Smooth muscle cell (in vitro differentiated cells): ENCODE measurements at regions not wholly inside any gene's neighbourhood (a gene's known extent, or its start where the extent isn't known, plus 50 kb on each side); places are given as distances from the start of the nearest gene placed in this dataset.

Source experiments
- DNase-seq: peaks from one replicate; lab custom pipeline; 2025; ENCODE audit not compliant: unreplicated experiment; lab: John Stamatoyannopoulos, UW
- H2AFZ ChIP-seq: fragments of 200-600 bp; sonication (generic); 2 replicates; pipeline ENCODE4 v1.6.0; 2016; ENCODE audit warnings: antibody characterized with exemption, low read depth, mild to moderate bottlenecking
- H3F3A ChIP-seq: fragments of 200-600 bp; sonication (generic); 2 replicates; pipeline ENCODE4 v1.6.0; 2017; ENCODE audit warnings: antibody characterized with exemption, low read depth
- H3K27ac ChIP-seq: fragments of 200-600 bp; sonication (generic); 2 replicates; pipeline ENCODE4 v1.5.1; 2016; ENCODE audit warnings: low read depth, mild to moderate bottlenecking
- H3K27me3 ChIP-seq: fragments of 200-600 bp; sonication (generic); 2 replicates; pipeline ENCODE4 v1.6.1; 2016; ENCODE audit warnings: low read depth, mild to moderate bottlenecking
- H3K36me3 ChIP-seq: fragments of 200-600 bp; sonication (generic); 2 replicates; pipeline ENCODE4 v1.5.1; 2016; ENCODE audit warnings: low read depth
- H3K4me1 ChIP-seq: fragments of 200-600 bp; sonication (generic); 2 replicates; pipeline ENCODE4 v1.5.1; 2016; ENCODE audit warnings: low read depth
- H3K4me2 ChIP-seq: fragments of 200-600 bp; sonication (generic); 2 replicates; pipeline ENCODE4 v1.6.0; 2016; ENCODE audit warnings: mild to moderate bottlenecking
- H3K4me3 ChIP-seq: fragments of 200-600 bp; sonication (generic); 2 replicates; pipeline ENCODE4 v1.5.1; 2016; ENCODE audit warnings: mild to moderate bottlenecking
- H3K79me2 ChIP-seq: fragments of 200-600 bp; sonication (generic); 2 replicates; pipeline ENCODE4 v1.6.0; 2016; ENCODE audit warnings: low read depth, mild to moderate bottlenecking
- H3K9ac ChIP-seq: fragments of 200-600 bp; sonication (generic); 2 replicates; pipeline ENCODE4 v1.6.0; 2016; ENCODE audit warnings: low read depth
- H3K9me3 ChIP-seq: fragments of 200-600 bp; sonication (generic); replicated peaks from 2 replicates; pipeline ENCODE4 v1.5.1; 2016; ENCODE audit warnings: low read depth
- H4K20me1 ChIP-seq: fragments of 200-600 bp; sonication (generic); 2 replicates; pipeline ENCODE4 v1.6.0; 2016; ENCODE audit warnings: low read depth
- WGBS: methylation state at CpG from one replicate; pipeline ENCODE4 v1.1.7; 2016; ENCODE audit warnings: low lambda C conversion rate; 5-methylcytosine and 5-hydroxymethylcytosine counted together
- TF ChIP-seq, protein P1 (sequence below): fragments of 200-600 bp; sonication (generic); IDR thresholded peaks from 2 replicates; pipeline ENCODE4 v1.5.1; 2017; ENCODE audit warnings: borderline replicate concordance, mild to moderate bottlenecking, antibody characterized with exemption; ENCODE audit not compliant: insufficient read depth, poor library complexity, severe bottlenecking

DNA sequence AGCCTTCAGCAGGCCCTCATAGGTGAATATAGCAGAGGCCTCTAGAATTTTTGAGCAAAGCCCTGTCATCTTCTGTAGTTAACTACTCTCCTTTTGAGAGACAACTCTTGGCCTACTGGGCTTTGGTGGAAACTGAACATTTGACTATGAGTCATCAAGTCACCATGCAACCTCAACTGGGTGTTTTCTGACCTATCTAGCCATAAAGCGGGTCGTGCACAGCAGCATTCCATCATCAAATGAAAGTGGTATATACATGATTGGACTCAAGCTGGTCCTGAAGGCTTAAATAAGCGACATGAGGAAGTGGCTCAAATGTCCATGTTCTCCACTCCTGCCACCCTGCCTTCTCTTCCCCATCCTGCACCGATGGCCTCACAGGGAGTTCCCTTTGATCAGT, 1115.5 kb downstream of the TAF11L14 start:
- H3K79me2 ChIP-seq = no peaks in the 10 kb centered on the region
- no peak overlapping the region for H3K27ac ChIP-seq
- H4K20me1 ChIP-seq = no peaks in the 10 kb centered on the region
- no peak overlapping the region for H3K4me2 ChIP-seq
- TF ChIP-seq, protein P1, sequence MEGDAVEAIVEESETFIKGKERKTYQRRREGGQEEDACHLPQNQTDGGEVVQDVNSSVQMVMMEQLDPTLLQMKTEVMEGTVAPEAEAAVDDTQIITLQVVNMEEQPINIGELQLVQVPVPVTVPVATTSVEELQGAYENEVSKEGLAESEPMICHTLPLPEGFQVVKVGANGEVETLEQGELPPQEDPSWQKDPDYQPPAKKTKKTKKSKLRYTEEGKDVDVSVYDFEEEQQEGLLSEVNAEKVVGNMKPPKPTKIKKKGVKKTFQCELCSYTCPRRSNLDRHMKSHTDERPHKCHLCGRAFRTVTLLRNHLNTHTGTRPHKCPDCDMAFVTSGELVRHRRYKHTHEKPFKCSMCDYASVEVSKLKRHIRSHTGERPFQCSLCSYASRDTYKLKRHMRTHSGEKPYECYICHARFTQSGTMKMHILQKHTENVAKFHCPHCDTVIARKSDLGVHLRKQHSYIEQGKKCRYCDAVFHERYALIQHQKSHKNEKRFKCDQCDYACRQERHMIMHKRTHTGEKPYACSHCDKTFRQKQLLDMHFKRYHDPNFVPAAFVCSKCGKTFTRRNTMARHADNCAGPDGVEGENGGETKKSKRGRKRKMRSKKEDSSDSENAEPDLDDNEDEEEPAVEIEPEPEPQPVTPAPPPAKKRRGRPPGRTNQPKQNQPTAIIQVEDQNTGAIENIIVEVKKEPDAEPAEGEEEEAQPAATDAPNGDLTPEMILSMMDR = no peak
- no peaks in the 10 kb centered on the region for H3K9me3 ChIP-seq
- no peak overlapping the region for H3K9ac ChIP-seq
- H3F3A ChIP-seq = no peaks in the 10 kb centered on the region
- H3K36me3 ChIP-seq = no peaks in the 10 kb centered on the region
- H3K27me3 ChIP-seq = no peaks in the 10 kb centered on the region
- H2AFZ ChIP-seq = no peak overlapping the region
- no peaks in the 10 kb centered on the region for H3K4me1 ChIP-seq
- WGBS = 94% methylated on average over 4 of the region's 4 CpGs
- H3K4me3 ChIP-seq = no peak overlapping the region
- DNase-seq = no peak

DNA sequence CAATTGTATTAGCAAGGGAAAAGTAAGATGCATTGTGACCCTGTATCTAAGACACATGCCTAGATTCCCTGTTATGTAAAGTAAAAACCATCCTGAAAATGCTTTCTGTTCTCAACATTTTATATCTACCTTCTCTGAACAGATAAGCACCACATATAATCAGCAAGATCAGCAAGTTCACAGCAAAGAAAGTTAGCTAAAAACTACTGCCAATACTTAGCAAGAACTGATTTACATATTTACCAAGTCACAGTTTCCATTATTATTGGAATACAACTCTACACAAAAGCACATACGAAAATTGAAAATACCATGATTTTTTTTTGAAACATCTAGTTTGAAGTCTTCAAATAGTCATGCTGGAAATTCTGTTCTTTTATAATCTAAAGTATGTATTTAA, 1118.1 kb downstream of the TAF11L14 start:
- DNase-seq = no peak
- no peaks in the 10 kb centered on the region for H3F3A ChIP-seq
- H4K20me1 ChIP-seq = no peaks in the 10 kb centered on the region
- no peak overlapping the region for H3K4me2 ChIP-seq
- no peak overlapping the region for H3K9ac ChIP-seq
- H3K27me3 ChIP-seq = no peaks in the 10 kb centered on the region
- no peaks in the 10 kb centered on the region for H3K9me3 ChIP-seq
- H3K36me3 ChIP-seq = no peaks in the 10 kb centered on the region
- H3K79me2 ChIP-seq = no peaks in the 10 kb centered on the region
- no peaks in the 10 kb centered on the region for H3K4me1 ChIP-seq
- H3K4me3 ChIP-seq = no peak overlapping the region
- TF ChIP-seq, protein P1 = no peak
- no peak overlapping the region for H2AFZ ChIP-seq
- 88% methylated on average over 1 of the region's 1 CpG for WGBS
- no peak overlapping the region for H3K27ac ChIP-seq

DNA sequence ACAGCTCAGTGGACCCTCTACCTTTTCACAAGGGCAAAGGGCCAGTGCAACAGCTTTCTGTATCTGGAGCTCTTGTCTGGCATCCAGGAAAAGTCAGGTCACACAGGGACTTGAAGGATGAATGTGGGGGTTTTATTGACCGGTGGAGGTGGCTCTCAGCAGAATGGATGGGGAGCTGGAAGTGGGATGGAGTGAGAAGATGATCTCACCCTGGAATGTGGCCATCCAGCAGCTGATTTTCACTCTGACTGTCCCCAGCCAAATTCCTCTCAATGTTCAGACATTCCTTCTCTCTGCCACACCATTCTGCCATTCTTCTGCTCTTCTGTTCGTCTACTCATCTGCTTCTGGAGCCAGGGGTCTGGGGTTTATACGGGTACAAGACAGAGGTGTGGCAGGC, 1119.9 kb downstream of the TAF11L14 start:
- Histone ChIP-seq H3K4me1 (no peaks in the 10 kb centered on the region), H3K9ac (no peak overlapping the region), H3F3A (no peaks in the 10 kb centered on the region), H3K4me3 (no peak overlapping the region), H3K36me3 (no peaks in the 10 kb centered on the region), H3K79me2 (no peaks in the 10 kb centered on the region), H3K4me2 (no peak overlapping the region), H3K9me3 (no peaks in the 10 kb centered on the region), H2AFZ (no peak overlapping the region), H4K20me1 (no peaks in the 10 kb centered on the region), H3K27ac (no peak overlapping the region), H3K27me3 (no peaks in the 10 kb centered on the region)
- WGBS = 95% methylated on average over 3 of the region's 3 CpGs
- DNase-seq = no peak
- TF ChIP-seq, protein P1 = no peak

DNA sequence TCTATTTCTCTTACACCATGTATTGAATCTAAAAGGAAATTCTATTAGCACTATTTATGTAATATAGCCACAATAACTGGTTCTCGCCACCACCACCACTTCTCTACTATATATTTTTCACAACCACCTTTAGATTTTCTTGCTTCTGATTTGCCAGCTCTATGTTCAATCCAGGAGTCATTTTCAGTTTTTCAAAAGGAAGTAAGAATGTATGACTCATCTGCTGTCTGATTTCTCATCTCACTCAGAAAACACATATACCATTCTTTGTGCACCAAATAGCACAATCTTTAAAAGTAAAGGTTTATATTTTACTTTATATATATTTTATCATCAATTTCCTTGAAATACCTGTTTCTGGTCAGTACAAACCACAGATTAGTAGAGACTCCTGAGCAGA, 1127.5 kb downstream of the TAF11L14 start:
- H3F3A ChIP-seq = no peaks in the 10 kb centered on the region
- no peak overlapping the region for H3K4me3 ChIP-seq
- WGBS = 89% methylated on average over 1 of the region's 1 CpG
- H3K36me3 ChIP-seq = no peaks in the 10 kb centered on the region
- H4K20me1 ChIP-seq = no peaks in the 10 kb centered on the region
- no peaks in the 10 kb centered on the region for H3K79me2 ChIP-seq
- no peak for DNase-seq
- no peaks in the 10 kb centered on the region for H3K9me3 ChIP-seq
- peak overlapping the region; percentile 57 for H3K4me2 ChIP-seq
- no peaks in the 10 kb centered on the region for H3K27me3 ChIP-seq
- no peak overlapping the region for H3K27ac ChIP-seq
- H3K9ac ChIP-seq = no peak overlapping the region
- no peak overlapping the region for H2AFZ ChIP-seq
- no peaks in the 10 kb centered on the region for H3K4me1 ChIP-seq
- TF ChIP-seq, protein P1 = no peak
